ENCODE measurements at regions not wholly inside any gene's neighbourhood (a gene's known extent, or its start where the extent isn't known, plus 50 kb on each side); places are given as distances from the start of the nearest gene placed in this dataset.

DNA sequence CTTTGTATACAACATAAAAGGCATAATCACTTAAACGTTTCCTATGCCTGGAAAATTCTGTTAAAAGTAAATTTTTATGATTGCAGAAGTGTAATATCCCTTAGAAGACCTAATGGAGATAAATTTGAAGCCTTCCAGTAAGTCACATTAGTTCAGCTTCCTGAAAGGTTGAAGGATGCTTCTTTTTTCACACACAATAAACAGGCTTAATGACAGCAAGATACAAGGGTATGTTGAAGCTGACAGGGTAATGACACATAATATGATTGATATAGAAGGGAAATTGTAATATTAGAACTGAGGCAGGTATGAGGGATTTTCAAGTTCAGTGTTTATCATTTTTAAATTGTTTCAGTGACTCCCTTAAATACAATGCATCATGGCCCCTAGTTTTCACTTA is 161.8 kb upstream of the NAALADL2 start:
- TF ChIP-seq, protein P1, sequence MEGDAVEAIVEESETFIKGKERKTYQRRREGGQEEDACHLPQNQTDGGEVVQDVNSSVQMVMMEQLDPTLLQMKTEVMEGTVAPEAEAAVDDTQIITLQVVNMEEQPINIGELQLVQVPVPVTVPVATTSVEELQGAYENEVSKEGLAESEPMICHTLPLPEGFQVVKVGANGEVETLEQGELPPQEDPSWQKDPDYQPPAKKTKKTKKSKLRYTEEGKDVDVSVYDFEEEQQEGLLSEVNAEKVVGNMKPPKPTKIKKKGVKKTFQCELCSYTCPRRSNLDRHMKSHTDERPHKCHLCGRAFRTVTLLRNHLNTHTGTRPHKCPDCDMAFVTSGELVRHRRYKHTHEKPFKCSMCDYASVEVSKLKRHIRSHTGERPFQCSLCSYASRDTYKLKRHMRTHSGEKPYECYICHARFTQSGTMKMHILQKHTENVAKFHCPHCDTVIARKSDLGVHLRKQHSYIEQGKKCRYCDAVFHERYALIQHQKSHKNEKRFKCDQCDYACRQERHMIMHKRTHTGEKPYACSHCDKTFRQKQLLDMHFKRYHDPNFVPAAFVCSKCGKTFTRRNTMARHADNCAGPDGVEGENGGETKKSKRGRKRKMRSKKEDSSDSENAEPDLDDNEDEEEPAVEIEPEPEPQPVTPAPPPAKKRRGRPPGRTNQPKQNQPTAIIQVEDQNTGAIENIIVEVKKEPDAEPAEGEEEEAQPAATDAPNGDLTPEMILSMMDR (IDR thresholded peaks at IDR 0.05; ENCODE audit: extremely low read depth in 1 of 2, insufficient read depth in 1 of 2, low read depth in 1 of 2, low read length in 2 of 2), result no peak
- no peak for TF ChIP-seq POLR2AphosphoS5 (IDR thresholded peaks at IDR 0.05; ENCODE audit: insufficient read depth, low read depth, low read length)

Data from endothelial cell of umbilical vein (primary cell).